ENCODE measurements at regions not wholly inside any gene's neighbourhood (a gene's known extent, or its start where the extent isn't known, plus 50 kb on each side); places are given as distances from the start of the nearest gene placed in this dataset.
"Not testable (repeated sequence)": the region's sequence is repeated elsewhere in the genome, so short reads cannot be mapped to it uniquely, and the experiment has no call there.

DNA sequence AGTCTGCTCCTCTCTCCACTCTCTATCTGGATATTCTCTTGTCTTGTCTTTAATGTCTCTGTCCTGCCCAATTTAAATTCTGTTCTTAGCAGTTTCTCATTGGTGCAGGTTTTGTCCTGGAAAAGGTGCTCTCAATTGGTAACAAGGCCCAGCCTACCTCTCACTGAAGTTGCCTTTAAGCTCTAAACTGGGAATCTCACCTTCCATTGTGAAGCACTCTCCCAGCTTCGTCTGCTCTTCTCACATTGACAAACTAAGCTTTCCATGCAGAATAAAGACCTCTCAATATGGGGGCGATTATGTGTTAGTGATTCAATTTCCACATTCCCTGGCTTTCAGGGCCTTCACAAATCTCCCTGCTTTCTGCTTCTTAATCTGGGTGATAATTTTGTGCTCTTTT, 1712.2 kb downstream of the GRIK2 start:
- TF ChIP-seq, protein P1, sequence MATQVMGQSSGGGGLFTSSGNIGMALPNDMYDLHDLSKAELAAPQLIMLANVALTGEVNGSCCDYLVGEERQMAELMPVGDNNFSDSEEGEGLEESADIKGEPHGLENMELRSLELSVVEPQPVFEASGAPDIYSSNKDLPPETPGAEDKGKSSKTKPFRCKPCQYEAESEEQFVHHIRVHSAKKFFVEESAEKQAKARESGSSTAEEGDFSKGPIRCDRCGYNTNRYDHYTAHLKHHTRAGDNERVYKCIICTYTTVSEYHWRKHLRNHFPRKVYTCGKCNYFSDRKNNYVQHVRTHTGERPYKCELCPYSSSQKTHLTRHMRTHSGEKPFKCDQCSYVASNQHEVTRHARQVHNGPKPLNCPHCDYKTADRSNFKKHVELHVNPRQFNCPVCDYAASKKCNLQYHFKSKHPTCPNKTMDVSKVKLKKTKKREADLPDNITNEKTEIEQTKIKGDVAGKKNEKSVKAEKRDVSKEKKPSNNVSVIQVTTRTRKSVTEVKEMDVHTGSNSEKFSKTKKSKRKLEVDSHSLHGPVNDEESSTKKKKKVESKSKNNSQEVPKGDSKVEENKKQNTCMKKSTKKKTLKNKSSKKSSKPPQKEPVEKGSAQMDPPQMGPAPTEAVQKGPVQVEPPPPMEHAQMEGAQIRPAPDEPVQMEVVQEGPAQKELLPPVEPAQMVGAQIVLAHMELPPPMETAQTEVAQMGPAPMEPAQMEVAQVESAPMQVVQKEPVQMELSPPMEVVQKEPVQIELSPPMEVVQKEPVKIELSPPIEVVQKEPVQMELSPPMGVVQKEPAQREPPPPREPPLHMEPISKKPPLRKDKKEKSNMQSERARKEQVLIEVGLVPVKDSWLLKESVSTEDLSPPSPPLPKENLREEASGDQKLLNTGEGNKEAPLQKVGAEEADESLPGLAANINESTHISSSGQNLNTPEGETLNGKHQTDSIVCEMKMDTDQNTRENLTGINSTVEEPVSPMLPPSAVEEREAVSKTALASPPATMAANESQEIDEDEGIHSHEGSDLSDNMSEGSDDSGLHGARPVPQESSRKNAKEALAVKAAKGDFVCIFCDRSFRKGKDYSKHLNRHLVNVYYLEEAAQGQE (IDR thresholded peaks at IDR 0.05; ENCODE audit: borderline replicate concordance): no peak
- no peak for TF ChIP-seq SMC3 (conservative IDR thresholded peaks at IDR 0.05; ENCODE audit: poor library complexity)
- TF ChIP-seq EP300 (conservative IDR thresholded peaks at IDR 0.05; ENCODE audit: poor library complexity, severe bottlenecking): no peak
- TF ChIP-seq MXI1 (conservative IDR thresholded peaks at IDR 0.05; ENCODE audit: poor library complexity, severe bottlenecking): no peak
- no peak for TF ChIP-seq POLR2AphosphoS5 (IDR thresholded peaks at IDR 0.05)
- no peak for TF ChIP-seq EZH2 (IDR thresholded peaks at IDR 0.05; ENCODE audit: borderline replicate concordance, insufficient read depth, low read length, poor library complexity, severe bottlenecking)
- TF ChIP-seq RAD21 (conservative IDR thresholded peaks at IDR 0.05): no peak
- no peak for TF ChIP-seq TAF1 (IDR thresholded peaks at IDR 0.05; ENCODE audit: low read depth)
- TF ChIP-seq, protein P2, sequence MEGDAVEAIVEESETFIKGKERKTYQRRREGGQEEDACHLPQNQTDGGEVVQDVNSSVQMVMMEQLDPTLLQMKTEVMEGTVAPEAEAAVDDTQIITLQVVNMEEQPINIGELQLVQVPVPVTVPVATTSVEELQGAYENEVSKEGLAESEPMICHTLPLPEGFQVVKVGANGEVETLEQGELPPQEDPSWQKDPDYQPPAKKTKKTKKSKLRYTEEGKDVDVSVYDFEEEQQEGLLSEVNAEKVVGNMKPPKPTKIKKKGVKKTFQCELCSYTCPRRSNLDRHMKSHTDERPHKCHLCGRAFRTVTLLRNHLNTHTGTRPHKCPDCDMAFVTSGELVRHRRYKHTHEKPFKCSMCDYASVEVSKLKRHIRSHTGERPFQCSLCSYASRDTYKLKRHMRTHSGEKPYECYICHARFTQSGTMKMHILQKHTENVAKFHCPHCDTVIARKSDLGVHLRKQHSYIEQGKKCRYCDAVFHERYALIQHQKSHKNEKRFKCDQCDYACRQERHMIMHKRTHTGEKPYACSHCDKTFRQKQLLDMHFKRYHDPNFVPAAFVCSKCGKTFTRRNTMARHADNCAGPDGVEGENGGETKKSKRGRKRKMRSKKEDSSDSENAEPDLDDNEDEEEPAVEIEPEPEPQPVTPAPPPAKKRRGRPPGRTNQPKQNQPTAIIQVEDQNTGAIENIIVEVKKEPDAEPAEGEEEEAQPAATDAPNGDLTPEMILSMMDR (IDR thresholded peaks at IDR 0.05; ENCODE audit: poor library complexity, severe bottlenecking): no peak
- Histone ChIP-seq H2AFZ (ENCODE audit: low read depth, low read length) (no peak overlapping the region), H3F3A (ENCODE audit: insufficient read depth, low read length, poor library complexity, severe bottlenecking) (no peaks in the 10 kb centered on the region), H3K4me2 (ENCODE audit: low read length) (no peak overlapping the region), H3K4me3 (ENCODE audit: low read length) (no peak overlapping the region), H3K79me2 (replicated peaks; ENCODE audit: insufficient read depth, low read length) (no peaks in the 10 kb centered on the region), H3K9me3 (ENCODE audit: low read length) (no peaks in the 10 kb centered on the region), H3K9ac (ENCODE audit: low read length) (no peak overlapping the region), H3K27ac (ENCODE audit: low read length) (no peak overlapping the region), H3K9me2 (ENCODE audit: insufficient read depth, low read length) (no peaks in the 10 kb centered on the region), H3K27me3 (ENCODE audit: insufficient read depth, low read depth, low read length) (no peaks in the 10 kb centered on the region), H3K36me3 (ENCODE audit: insufficient read depth, low read length) (no peaks in the 10 kb centered on the region), H4K20me1 (ENCODE audit: insufficient read depth) (no peaks in the 10 kb centered on the region)

- H3K9me3 ChIP-seq (ENCODE audit: low read length): no peaks in the 10 kb centered on the region
- no peak overlapping the region for H3K27ac ChIP-seq (ENCODE audit: low read length)
- H3K27me3 ChIP-seq (ENCODE audit: insufficient read depth, low read depth, low read length): no peaks in the 10 kb centered on the region
- TF ChIP-seq, protein P1 (IDR thresholded peaks at IDR 0.05; ENCODE audit: borderline replicate concordance): no peak
- TF ChIP-seq SMC3 (conservative IDR thresholded peaks at IDR 0.05; ENCODE audit: poor library complexity) (no peak), MXI1 (conservative IDR thresholded peaks at IDR 0.05; ENCODE audit: poor library complexity, severe bottlenecking) (no peak), RAD21 (conservative IDR thresholded peaks at IDR 0.05) (no peak), EZH2 (IDR thresholded peaks at IDR 0.05; ENCODE audit: borderline replicate concordance, insufficient read depth, low read length, poor library complexity, severe bottlenecking) (no peak), POLR2AphosphoS5 (IDR thresholded peaks at IDR 0.05) (no peak), TAF1 (IDR thresholded peaks at IDR 0.05; ENCODE audit: low read depth) (no peak), EP300 (conservative IDR thresholded peaks at IDR 0.05; ENCODE audit: poor library complexity, severe bottlenecking) (no peak)
- TF ChIP-seq, protein P2 (IDR thresholded peaks at IDR 0.05; ENCODE audit: poor library complexity, severe bottlenecking): no peak
- H3K79me2 ChIP-seq (replicated peaks; ENCODE audit: insufficient read depth, low read length): no peaks in the 10 kb centered on the region
- no peak overlapping the region for H3K4me3 ChIP-seq (ENCODE audit: low read length)
- no peaks in the 10 kb centered on the region for H3K9me2 ChIP-seq (ENCODE audit: insufficient read depth, low read length)
- no peaks in the 10 kb centered on the region for H3K36me3 ChIP-seq (ENCODE audit: insufficient read depth, low read length)
- H3F3A ChIP-seq (ENCODE audit: insufficient read depth, low read length, poor library complexity, severe bottlenecking): no peaks in the 10 kb centered on the region
- no peak overlapping the region for H2AFZ ChIP-seq (ENCODE audit: low read depth, low read length)
- no peak overlapping the region for H3K4me2 ChIP-seq (ENCODE audit: low read length)
- H3K9ac ChIP-seq (ENCODE audit: low read length): no peak overlapping the region
- no peaks in the 10 kb centered on the region for H4K20me1 ChIP-seq (ENCODE audit: insufficient read depth)
Observed at GRCh38 chr6:103101267-103101666, 1707.8 kb downstream of the GRIK2 start.

- H3K9ac ChIP-seq (ENCODE audit: low read length); H3K27ac ChIP-seq (ENCODE audit: low read length); H3K4me2 ChIP-seq (ENCODE audit: low read length); H2AFZ ChIP-seq (ENCODE audit: low read depth, low read length); H3K79me2 ChIP-seq (replicated peaks; ENCODE audit: insufficient read depth, low read length); H3K9me2 ChIP-seq (ENCODE audit: insufficient read depth, low read length); H3K36me3 ChIP-seq (ENCODE audit: insufficient read depth, low read length); H3K9me3 ChIP-seq (ENCODE audit: low read length); H4K20me1 ChIP-seq (ENCODE audit: insufficient read depth); H3K4me3 ChIP-seq (ENCODE audit: low read length); H3K27me3 ChIP-seq (ENCODE audit: insufficient read depth, low read depth, low read length); H3F3A ChIP-seq (ENCODE audit: insufficient read depth, low read length, poor library complexity, severe bottlenecking): not testable (repeated sequence)
Observed at GRCh38 chr6:103092414-103092813, 1698.9 kb downstream of the GRIK2 start.
